COLO668 (cell line): ENCODE measurements at regions not wholly inside any gene's neighbourhood (a gene's known extent, or its start where the extent isn't known, plus 50 kb on each side); places are given as distances from the start of the nearest gene placed in this dataset.
"Not testable (repeated sequence)": the region's sequence is repeated elsewhere in the genome, so short reads cannot be mapped to it uniquely, and the experiment has no call there.

ENCODE experiments used
- DNase-seq: peaks from one replicate; lab custom pipeline; 2025; ENCODE audit not compliant: unreplicated experiment; lab: John Stamatoyannopoulos, UW

GRCh38 chr13:80814541-80814940 lies 473.6 kb upstream of the SPRY2 start:
- DNase-seq = no peak

- not testable (repeated sequence) for DNase-seq
These were observed 469.4 kb upstream of the SPRY2 start for GRCh38 chr13:80810294-80810693.

GRCh38 chr13:80802946-80803345 lies 462.0 kb upstream of the SPRY2 start:
- no peak for DNase-seq

- DNase-seq = no peak
These were observed 457.7 kb upstream of the SPRY2 start for GRCh38 chr13:80798576-80799133.

- DNase-seq = no peak
These were observed 446.7 kb upstream of the SPRY2 start for GRCh38 chr13:80787604-80788003.

GRCh38 chr13:80783926-80784565 lies 443.1 kb upstream of the SPRY2 start:
- no peak for DNase-seq

GRCh38 chr13:80782441-80782840 lies 441.5 kb upstream of the SPRY2 start:
- DNase-seq = no peak

- DNase-seq = no peak
These were observed 437.4 kb upstream of the SPRY2 start for GRCh38 chr13:80778297-80778696.

GRCh38 chr13:80757694-80758093 lies 416.8 kb upstream of the SPRY2 start:
- DNase-seq = no peak

- no peak for DNase-seq
These were observed 415.0 kb upstream of the SPRY2 start for GRCh38 chr13:80755910-80756309.

GRCh38 chr13:80754441-80754840 lies 413.5 kb upstream of the SPRY2 start:
- no peak for DNase-seq

GRCh38 chr13:80753866-80754265 lies 412.9 kb upstream of the SPRY2 start:
- no peak for DNase-seq

- no peak for DNase-seq
These were observed 410.9 kb upstream of the SPRY2 start for GRCh38 chr13:80751854-80752253.

- DNase-seq = no peak
These were observed 403.4 kb upstream of the SPRY2 start for GRCh38 chr13:80744147-80744914.

GRCh38 chr13:80742033-80742432 lies 401.1 kb upstream of the SPRY2 start:
- DNase-seq = no peak

GRCh38 chr13:80740071-80740470 lies 399.1 kb upstream of the SPRY2 start:
- no peak for DNase-seq

- no peak for DNase-seq
These were observed 396.6 kb upstream of the SPRY2 start for GRCh38 chr13:80737513-80737912.

- DNase-seq = no peak
These were observed 386.5 kb upstream of the SPRY2 start for GRCh38 chr13:80727321-80727975.

GRCh38 chr13:80726868-80727267 lies 385.9 kb upstream of the SPRY2 start:
- DNase-seq = no peak

- no peak for DNase-seq
These were observed 380.8 kb upstream of the SPRY2 start for GRCh38 chr13:80721689-80722088.

GRCh38 chr13:80718970-80719369 lies 378.0 kb upstream of the SPRY2 start:
- DNase-seq = no peak

- DNase-seq = no peak
These were observed 376.9 kb upstream of the SPRY2 start for GRCh38 chr13:80717776-80718175.
